ENCODE measurements at regions not wholly inside any gene's neighbourhood (a gene's known extent, or its start where the extent isn't known, plus 50 kb on each side); places are given as distances from the start of the nearest gene placed in this dataset.

DNA sequence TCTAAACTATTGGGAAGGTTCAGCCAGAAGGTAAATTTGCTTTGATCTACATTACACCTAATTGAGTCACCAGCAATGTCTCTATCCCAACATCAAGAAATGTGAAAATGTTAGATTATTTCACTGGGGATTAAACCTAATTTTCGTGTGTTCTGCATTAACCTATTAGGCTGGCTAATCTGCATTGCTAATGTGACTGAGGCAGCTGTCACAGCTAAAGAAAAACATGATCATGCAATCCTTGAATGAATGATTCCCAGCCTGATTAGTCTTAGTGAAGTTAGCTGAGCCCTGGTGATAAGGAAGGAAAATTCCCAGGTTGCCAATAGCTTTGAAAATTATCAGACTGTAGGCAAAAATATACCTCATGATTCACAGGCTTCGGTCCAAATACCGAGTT lies 135.3 kb downstream of the LINC00237 start:
- TF ChIP-seq, protein P1, sequence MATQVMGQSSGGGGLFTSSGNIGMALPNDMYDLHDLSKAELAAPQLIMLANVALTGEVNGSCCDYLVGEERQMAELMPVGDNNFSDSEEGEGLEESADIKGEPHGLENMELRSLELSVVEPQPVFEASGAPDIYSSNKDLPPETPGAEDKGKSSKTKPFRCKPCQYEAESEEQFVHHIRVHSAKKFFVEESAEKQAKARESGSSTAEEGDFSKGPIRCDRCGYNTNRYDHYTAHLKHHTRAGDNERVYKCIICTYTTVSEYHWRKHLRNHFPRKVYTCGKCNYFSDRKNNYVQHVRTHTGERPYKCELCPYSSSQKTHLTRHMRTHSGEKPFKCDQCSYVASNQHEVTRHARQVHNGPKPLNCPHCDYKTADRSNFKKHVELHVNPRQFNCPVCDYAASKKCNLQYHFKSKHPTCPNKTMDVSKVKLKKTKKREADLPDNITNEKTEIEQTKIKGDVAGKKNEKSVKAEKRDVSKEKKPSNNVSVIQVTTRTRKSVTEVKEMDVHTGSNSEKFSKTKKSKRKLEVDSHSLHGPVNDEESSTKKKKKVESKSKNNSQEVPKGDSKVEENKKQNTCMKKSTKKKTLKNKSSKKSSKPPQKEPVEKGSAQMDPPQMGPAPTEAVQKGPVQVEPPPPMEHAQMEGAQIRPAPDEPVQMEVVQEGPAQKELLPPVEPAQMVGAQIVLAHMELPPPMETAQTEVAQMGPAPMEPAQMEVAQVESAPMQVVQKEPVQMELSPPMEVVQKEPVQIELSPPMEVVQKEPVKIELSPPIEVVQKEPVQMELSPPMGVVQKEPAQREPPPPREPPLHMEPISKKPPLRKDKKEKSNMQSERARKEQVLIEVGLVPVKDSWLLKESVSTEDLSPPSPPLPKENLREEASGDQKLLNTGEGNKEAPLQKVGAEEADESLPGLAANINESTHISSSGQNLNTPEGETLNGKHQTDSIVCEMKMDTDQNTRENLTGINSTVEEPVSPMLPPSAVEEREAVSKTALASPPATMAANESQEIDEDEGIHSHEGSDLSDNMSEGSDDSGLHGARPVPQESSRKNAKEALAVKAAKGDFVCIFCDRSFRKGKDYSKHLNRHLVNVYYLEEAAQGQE (IDR thresholded peaks at IDR 0.05; ENCODE audit: insufficient read depth in 1 of 2, low read depth in 2 of 2, low read length in 2 of 2), result no peak
- no peak for TF ChIP-seq SIN3A (IDR thresholded peaks at IDR 0.05; ENCODE audit: borderline replicate concordance, insufficient read depth, low read length)
